GM23338 (cell line): ENCODE measurements at regions not wholly inside any gene's neighbourhood (a gene's known extent, or its start where the extent isn't known, plus 50 kb on each side); places are given as distances from the start of the nearest gene placed in this dataset.

Source experiments
- CREB1 ChIP-seq: fragments of 250-450 bp; sonication (Bioruptor Pico); IDR thresholded peaks from 2 replicates; pipeline ENCODE4 v1.5.0; 2020; ENCODE audit warnings: low read depth, mild to moderate bottlenecking, moderate library complexity
- POLR2AphosphoS5 ChIP-seq: IDR thresholded peaks from 2 replicates; pipeline ENCODE4 v1.6.1; 2016; ENCODE audit warnings: antibody characterized with exemption, low read depth
- ZNF331 ChIP-seq: fragments of 250-450 bp; sonication (Bioruptor Pico); IDR thresholded peaks from 2 replicates; pipeline ENCODE4 v1.5.0; 2020; ENCODE audit warnings: low read depth, mild to moderate bottlenecking, moderate library complexity
- TF ChIP-seq, protein P1 (sequence below), 2 experiments: fragments of 200-600 bp in 1 of 2; sonication (generic) in 1 of 2; conservative IDR thresholded peaks; 2 replicates each; pipeline versions ENCODE4 v1.5.1 to v1.6.1; 2016 to 2017; ENCODE audit warnings: antibody characterized with exemption in 2 of 2, low read depth in 2 of 2, mild to moderate bottlenecking in 2 of 2, moderate library complexity in 1 of 2
- TF ChIP-seq, protein P2 (sequence below): IDR thresholded peaks from 2 replicates; pipeline ENCODE4 v1.6.1; 2016; ENCODE audit warnings: antibody characterized with exemption

DNA sequence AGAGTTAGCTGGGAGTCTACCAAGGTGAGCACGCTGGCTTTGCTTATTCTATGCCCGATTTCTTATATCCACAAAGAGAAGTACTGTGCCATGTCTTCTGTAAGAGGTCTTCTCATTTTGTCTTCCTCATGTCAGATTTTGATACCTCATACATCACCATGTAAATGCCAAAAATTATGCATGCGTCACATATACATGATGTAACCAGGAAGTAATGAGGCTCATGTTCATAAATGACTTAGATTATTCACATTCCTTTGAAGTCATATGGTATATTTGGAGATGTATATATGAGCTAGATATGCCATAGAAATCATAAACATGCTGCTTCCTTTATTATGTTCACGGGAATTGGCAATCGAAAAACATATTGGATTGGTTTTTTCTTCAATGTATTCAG, 97.7 kb upstream of the CELF2 start:
- TF ChIP-seq POLR2AphosphoS5 = no peak
- TF ChIP-seq CREB1 (CRISPR knock-in tag) = no peak
- TF ChIP-seq, protein P1, sequence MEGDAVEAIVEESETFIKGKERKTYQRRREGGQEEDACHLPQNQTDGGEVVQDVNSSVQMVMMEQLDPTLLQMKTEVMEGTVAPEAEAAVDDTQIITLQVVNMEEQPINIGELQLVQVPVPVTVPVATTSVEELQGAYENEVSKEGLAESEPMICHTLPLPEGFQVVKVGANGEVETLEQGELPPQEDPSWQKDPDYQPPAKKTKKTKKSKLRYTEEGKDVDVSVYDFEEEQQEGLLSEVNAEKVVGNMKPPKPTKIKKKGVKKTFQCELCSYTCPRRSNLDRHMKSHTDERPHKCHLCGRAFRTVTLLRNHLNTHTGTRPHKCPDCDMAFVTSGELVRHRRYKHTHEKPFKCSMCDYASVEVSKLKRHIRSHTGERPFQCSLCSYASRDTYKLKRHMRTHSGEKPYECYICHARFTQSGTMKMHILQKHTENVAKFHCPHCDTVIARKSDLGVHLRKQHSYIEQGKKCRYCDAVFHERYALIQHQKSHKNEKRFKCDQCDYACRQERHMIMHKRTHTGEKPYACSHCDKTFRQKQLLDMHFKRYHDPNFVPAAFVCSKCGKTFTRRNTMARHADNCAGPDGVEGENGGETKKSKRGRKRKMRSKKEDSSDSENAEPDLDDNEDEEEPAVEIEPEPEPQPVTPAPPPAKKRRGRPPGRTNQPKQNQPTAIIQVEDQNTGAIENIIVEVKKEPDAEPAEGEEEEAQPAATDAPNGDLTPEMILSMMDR (conservative IDR thresholded peaks at IDR 0.05; ENCODE audit: low read depth in 2 of 2) = no peak
- TF ChIP-seq, protein P2, sequence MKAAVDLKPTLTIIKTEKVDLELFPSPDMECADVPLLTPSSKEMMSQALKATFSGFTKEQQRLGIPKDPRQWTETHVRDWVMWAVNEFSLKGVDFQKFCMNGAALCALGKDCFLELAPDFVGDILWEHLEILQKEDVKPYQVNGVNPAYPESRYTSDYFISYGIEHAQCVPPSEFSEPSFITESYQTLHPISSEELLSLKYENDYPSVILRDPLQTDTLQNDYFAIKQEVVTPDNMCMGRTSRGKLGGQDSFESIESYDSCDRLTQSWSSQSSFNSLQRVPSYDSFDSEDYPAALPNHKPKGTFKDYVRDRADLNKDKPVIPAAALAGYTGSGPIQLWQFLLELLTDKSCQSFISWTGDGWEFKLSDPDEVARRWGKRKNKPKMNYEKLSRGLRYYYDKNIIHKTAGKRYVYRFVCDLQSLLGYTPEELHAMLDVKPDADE = no peak
- no peak for TF ChIP-seq ZNF331
